H9 (cell line): ENCODE measurements at regions not wholly inside any gene's neighbourhood (a gene's known extent, or its start where the extent isn't known, plus 50 kb on each side); places are given as distances from the start of the nearest gene placed in this dataset.

ENCODE experiments used
- DNase-seq: peaks from one replicate; pipeline ENCODE4 v3.0.0-alpha.2; 2017
- H2AFZ ChIP-seq: one replicate; pipeline ENCODE4 v1.6.1; 2013; ENCODE audit warnings: mild to moderate bottlenecking, low read length, control low read depth, moderate library complexity
- H2AK5ac ChIP-seq: 2 replicates; pipeline ENCODE4 v1.6.1; 2013; ENCODE audit warnings: low read length, control low read depth, mixed read lengths; ENCODE audit not compliant: insufficient read length
- H2BK120ac ChIP-seq: one replicate; pipeline ENCODE4 v1.6.1; 2013; ENCODE audit warnings: low read depth, mild to moderate bottlenecking, low read length, control low read depth, inconsistent platforms; ENCODE audit not compliant: poor library complexity, severe bottlenecking
- H2BK12ac ChIP-seq: 2 replicates; pipeline ENCODE4 v1.6.1; 2013; ENCODE audit warnings: low read length, control low read depth, mixed read lengths, low read depth; ENCODE audit not compliant: insufficient read length
- H2BK15ac ChIP-seq: 2 replicates; pipeline ENCODE4 v1.6.1; 2013; ENCODE audit warnings: low read depth, low read length, control low read depth
- H2BK20ac ChIP-seq: one replicate; pipeline ENCODE4 v1.6.1; 2013; ENCODE audit warnings: low read depth, mild to moderate bottlenecking, low read length, control low read depth, inconsistent platforms; ENCODE audit not compliant: poor library complexity, severe bottlenecking
- H2BK5ac ChIP-seq: 2 replicates; pipeline ENCODE4 v1.6.1; 2013; ENCODE audit warnings: low read length, control low read depth, mixed read lengths; ENCODE audit not compliant: insufficient read length
- H3K14ac ChIP-seq: 2 replicates; pipeline ENCODE4 v1.6.1; 2013; ENCODE audit warnings: low read length, control low read depth; ENCODE audit not compliant: insufficient read depth
- H3K18ac ChIP-seq: 2 replicates; pipeline ENCODE4 v1.6.1; 2013; ENCODE audit warnings: low read depth, mild to moderate bottlenecking, mixed read lengths, low read length, control low read depth; ENCODE audit not compliant: insufficient read length
- H3K23ac ChIP-seq: 2 replicates; pipeline ENCODE4 v1.6.1; 2013; ENCODE audit warnings: low read length, control low read depth, mixed read lengths, low read depth; ENCODE audit not compliant: insufficient read length
- H3K23me2 ChIP-seq: 2 replicates; pipeline ENCODE4 v1.6.1; 2013; ENCODE audit warnings: low read depth, mild to moderate bottlenecking, mixed read lengths, low read length, control low read depth; ENCODE audit not compliant: insufficient read length, poor library complexity, severe bottlenecking
- H3K27ac ChIP-seq: 2 replicates; pipeline ENCODE4 v1.5.1; 2013; ENCODE audit warnings: low read length, control low read depth, mixed read lengths, low read depth; ENCODE audit not compliant: insufficient read length
- H3K27me3 ChIP-seq: 2 replicates; pipeline ENCODE4 v1.6.1; 2013; ENCODE audit warnings: low read length, control low read depth, inconsistent platforms; ENCODE audit not compliant: insufficient read depth
- H3K4ac ChIP-seq: 2 replicates; pipeline ENCODE4 v1.6.1; 2013; ENCODE audit warnings: low read depth, mild to moderate bottlenecking, control low read depth, inconsistent platforms, low read length, moderate library complexity
- H3K4me1 ChIP-seq: 2 replicates; pipeline ENCODE4 v1.6.1; 2013; ENCODE audit warnings: low read length, control low read depth, inconsistent platforms; ENCODE audit not compliant: insufficient read depth
- H3K4me2 ChIP-seq: 2 replicates; pipeline ENCODE4 v1.6.1; 2013; ENCODE audit warnings: low read length, control low read depth, mixed read lengths; ENCODE audit not compliant: insufficient read length, insufficient read depth
- H3K56ac ChIP-seq: 2 replicates; pipeline ENCODE4 v1.6.1; 2013; ENCODE audit warnings: low read depth, mild to moderate bottlenecking, mixed read lengths, low read length, control low read depth; ENCODE audit not compliant: insufficient read length
- H3K79me1 ChIP-seq: 2 replicates; pipeline ENCODE4 v1.6.1; 2013; ENCODE audit warnings: low read depth, mild to moderate bottlenecking, moderate library complexity, low read length, control low read depth, inconsistent platforms; ENCODE audit not compliant: insufficient read depth, poor library complexity, severe bottlenecking
- H3K79me2 ChIP-seq: 2 replicates; pipeline ENCODE4 v1.6.1; 2013; ENCODE audit warnings: low read length, control low read depth, inconsistent platforms; ENCODE audit not compliant: insufficient read depth
- H3K9ac ChIP-seq: 2 replicates; pipeline ENCODE4 v1.6.1; 2013; ENCODE audit warnings: low read length, control low read depth, mixed read lengths; ENCODE audit not compliant: insufficient read length; ENCODE audit errors: extremely low read depth
- H3K9me3 ChIP-seq: one replicate; pipeline ENCODE4 v1.6.1; 2013; ENCODE audit warnings: low read depth, low read length, inconsistent platforms; ENCODE audit not compliant: control insufficient read depth
- H3T11ph ChIP-seq: one replicate; pipeline ENCODE4 v1.6.1; 2013; ENCODE audit warnings: mild to moderate bottlenecking, low read length, control low read depth, inconsistent platforms
- H4K20me1 ChIP-seq: one replicate; pipeline ENCODE4 v1.6.1; 2013; ENCODE audit not compliant: control insufficient read depth, insufficient read length, insufficient read depth
- H4K5ac ChIP-seq: 2 replicates; pipeline ENCODE4 v1.6.1; 2013; ENCODE audit warnings: low read depth, mild to moderate bottlenecking, mixed read lengths, low read length, control low read depth; ENCODE audit not compliant: insufficient read length
- H4K8ac ChIP-seq: replicated peaks from 2 replicates; pipeline ENCODE4 v1.6.1; 2013; ENCODE audit warnings: low read length, control low read depth, mixed read lengths, low read depth; ENCODE audit not compliant: insufficient read length
- H4K91ac ChIP-seq: 2 replicates; pipeline ENCODE4 v1.6.1; 2013; ENCODE audit warnings: low read depth, mild to moderate bottlenecking, moderate library complexity, mixed read lengths, low read length, control low read depth; ENCODE audit not compliant: insufficient read length
- H3K27ac Mint-ChIP-seq, 3 experiments: 2 replicates in 2 of 3; 3 replicates in 1 of 3; pipeline ENCODE4 v1.8.0; 2020 to 2021; ENCODE audit warnings: mixed read lengths in 3 of 3, mild to moderate bottlenecking in 1 of 3, moderate library complexity in 1 of 3
- H3K27me3 Mint-ChIP-seq: 2 replicates; pipeline ENCODE4 v1.8.0; 2021; ENCODE audit warnings: low read depth, mild to moderate bottlenecking, moderate library complexity, mixed read lengths
- H3K36me3 Mint-ChIP-seq, 3 experiments: 2 replicates in 2 of 3; 3 replicates in 1 of 3; pipeline ENCODE4 v1.8.0; 2020 to 2021; ENCODE audit warnings: low read depth in 3 of 3, mixed read lengths in 3 of 3; ENCODE audit not compliant: insufficient read depth in 1 of 3
- H3K4me1 Mint-ChIP-seq, 2 experiments: 2 replicates each; pipeline ENCODE4 v1.8.0; 2020; ENCODE audit warnings: mixed read lengths in 2 of 2
- H3K4me3 Mint-ChIP-seq, 2 experiments: 2 replicates in 1 of 2; 3 replicates in 1 of 2; pipeline ENCODE4 v1.8.0; 2020 to 2021; ENCODE audit warnings: mild to moderate bottlenecking in 2 of 2, mixed read lengths in 2 of 2, moderate library complexity in 1 of 2
- H3K9me3 Mint-ChIP-seq, 2 experiments: 2 replicates in 1 of 2; 3 replicates in 1 of 2; pipeline ENCODE4 v1.8.0; 2020; ENCODE audit warnings: mild to moderate bottlenecking in 2 of 2, mixed read lengths in 2 of 2, moderate library complexity in 1 of 2
- TF ChIP-seq, protein P1 (sequence below): fragments of 200-600 bp; sonication (generic); conservative IDR thresholded peaks from 3 replicates; pipeline ENCODE4 v1.8.0; 2021; ENCODE audit warnings: antibody characterized with exemption, mild to moderate bottlenecking

DNA sequence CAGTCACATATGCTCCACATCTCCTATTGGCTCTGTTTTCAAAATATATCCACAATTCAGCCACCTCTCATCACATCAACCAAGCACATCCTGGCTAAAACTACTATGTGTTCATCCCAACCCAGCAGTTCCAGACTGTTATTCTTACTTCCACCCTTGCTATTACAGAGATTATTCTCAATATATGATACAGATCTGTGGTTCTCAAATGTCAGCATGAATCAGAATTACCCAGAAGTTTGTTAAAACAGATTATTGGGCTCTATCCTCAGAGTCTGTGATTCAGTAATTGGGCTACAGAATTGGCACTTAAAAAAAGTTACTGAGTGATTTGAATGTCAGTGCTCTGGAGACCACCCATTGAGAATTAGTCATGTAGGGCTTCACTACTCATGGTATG, 78.8 kb upstream of the IZUMO3 start:
- H2BK15ac ChIP-seq = no peak overlapping the region
- no peak overlapping the region for H3K4ac ChIP-seq
- no peaks in the 10 kb centered on the region for H3K79me2 ChIP-seq
- no peak for DNase-seq
- H3K9ac ChIP-seq = no peak overlapping the region
- H3K56ac ChIP-seq = no peak overlapping the region
- no peak overlapping the region for H3K27ac ChIP-seq
- H3K27me3 ChIP-seq = no peaks in the 10 kb centered on the region
- H3K9me3 ChIP-seq = no peaks in the 10 kb centered on the region
- no peak overlapping the region for H3K14ac ChIP-seq
- H3K79me1 ChIP-seq = no peaks in the 10 kb centered on the region
- TF ChIP-seq, protein P1, sequence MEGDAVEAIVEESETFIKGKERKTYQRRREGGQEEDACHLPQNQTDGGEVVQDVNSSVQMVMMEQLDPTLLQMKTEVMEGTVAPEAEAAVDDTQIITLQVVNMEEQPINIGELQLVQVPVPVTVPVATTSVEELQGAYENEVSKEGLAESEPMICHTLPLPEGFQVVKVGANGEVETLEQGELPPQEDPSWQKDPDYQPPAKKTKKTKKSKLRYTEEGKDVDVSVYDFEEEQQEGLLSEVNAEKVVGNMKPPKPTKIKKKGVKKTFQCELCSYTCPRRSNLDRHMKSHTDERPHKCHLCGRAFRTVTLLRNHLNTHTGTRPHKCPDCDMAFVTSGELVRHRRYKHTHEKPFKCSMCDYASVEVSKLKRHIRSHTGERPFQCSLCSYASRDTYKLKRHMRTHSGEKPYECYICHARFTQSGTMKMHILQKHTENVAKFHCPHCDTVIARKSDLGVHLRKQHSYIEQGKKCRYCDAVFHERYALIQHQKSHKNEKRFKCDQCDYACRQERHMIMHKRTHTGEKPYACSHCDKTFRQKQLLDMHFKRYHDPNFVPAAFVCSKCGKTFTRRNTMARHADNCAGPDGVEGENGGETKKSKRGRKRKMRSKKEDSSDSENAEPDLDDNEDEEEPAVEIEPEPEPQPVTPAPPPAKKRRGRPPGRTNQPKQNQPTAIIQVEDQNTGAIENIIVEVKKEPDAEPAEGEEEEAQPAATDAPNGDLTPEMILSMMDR = no peak
- Mint-ChIP-seq H3K27ac (no peak overlapping the region), H3K36me3 (no peaks in the 10 kb centered on the region), H3K27me3 (no peaks in the 10 kb centered on the region), H3K9me3 (no peaks in the 10 kb centered on the region), H3K4me3 (no peak overlapping the region), H3K4me1 (0 out of 4 replicates have a peak, but pooled peaks cover 0 to 2% of the 10 kb centered on the region in 2 experiments)
- H3T11ph ChIP-seq = no peak overlapping the region
- no peak overlapping the region for H2BK120ac ChIP-seq
- no peaks in the 10 kb centered on the region for H3K23me2 ChIP-seq
- H2BK12ac ChIP-seq = no peak overlapping the region
- H2BK20ac ChIP-seq = no peak overlapping the region
- H2BK5ac ChIP-seq = no peak overlapping the region
- no peak overlapping the region for H4K5ac ChIP-seq
- no peak overlapping the region for H4K91ac ChIP-seq
- H4K8ac ChIP-seq = no peak overlapping the region
- H3K18ac ChIP-seq = no peak overlapping the region
- H3K4me2 ChIP-seq = no peak overlapping the region
- no peaks in the 10 kb centered on the region for H3K4me1 ChIP-seq
- no peak overlapping the region for H2AFZ ChIP-seq
- no peak overlapping the region for H2AK5ac ChIP-seq
- H3K23ac ChIP-seq = no peak overlapping the region
- no peaks in the 10 kb centered on the region for H4K20me1 ChIP-seq
